C4-2B (cell line): ENCODE measurements at regions not wholly inside any gene's neighbourhood (a gene's known extent, or its start where the extent isn't known, plus 50 kb on each side); places are given as distances from the start of the nearest gene placed in this dataset.
"Not testable (repeated sequence)": the region's sequence is repeated elsewhere in the genome, so short reads cannot be mapped to it uniquely, and the experiment has no call there.

Source experiments
- H3K27ac ChIP-seq: fragments of 450-650 bp; 2 replicates; pipeline ENCODE4 v1.5.1; 2017
- CTCF ChIP-seq: fragments of 450-650 bp; conservative IDR thresholded peaks from 2 replicates; pipeline ENCODE4 v1.5.1; 2017; ENCODE audit warnings: mild to moderate bottlenecking
- ZFX ChIP-seq: fragments of 450-650 bp; IDR thresholded peaks from 2 replicates; pipeline ENCODE4 v1.6.1; 2017

- H3K27ac ChIP-seq, result no peak overlapping the region; the same call in 1 of the 2 replicates
- TF ChIP-seq ZFX, result no peak
- TF ChIP-seq CTCF, result no peak
Observed at GRCh38 chr6:10140136-10140535, 274.7 kb downstream of the TFAP2A start.

GRCh38 chr6:10138917-10139316 lies 276.0 kb downstream of the TFAP2A start:
- TF ChIP-seq ZFX (no peak), CTCF (no peak)
- no peak overlapping the region for H3K27ac ChIP-seq

- no peak for TF ChIP-seq CTCF
- no peak for TF ChIP-seq ZFX
- no peak overlapping the region for H3K27ac ChIP-seq
Observed at GRCh38 chr6:10136636-10137035, 278.2 kb downstream of the TFAP2A start.

- H3K27ac ChIP-seq, result not testable (repeated sequence)
Observed at GRCh38 chr6:10134185-10134584, 280.7 kb downstream of the TFAP2A start.

- TF ChIP-seq ZFX (no peak), CTCF (no peak)
- no peak overlapping the region for H3K27ac ChIP-seq
Observed at GRCh38 chr6:10128721-10129120, 286.2 kb downstream of the TFAP2A start.

- TF ChIP-seq ZFX (no peak), CTCF (no peak)
- no peak overlapping the region for H3K27ac ChIP-seq
Observed at GRCh38 chr6:10122164-10122563, 292.7 kb downstream of the TFAP2A start.

GRCh38 chr6:10112871-10113549 lies 301.9 kb downstream of the TFAP2A start:
- no peak for TF ChIP-seq ZFX
- no peak for TF ChIP-seq CTCF
- no peak overlapping the region for H3K27ac ChIP-seq

GRCh38 chr6:10111975-10112374 lies 302.9 kb downstream of the TFAP2A start:
- TF ChIP-seq CTCF, result no peak
- TF ChIP-seq ZFX, result no peak
- H3K27ac ChIP-seq, result no peak overlapping the region
